Endothelial cell of umbilical vein (primary cell): ENCODE measurements at regions not wholly inside any gene's neighbourhood (a gene's known extent, or its start where the extent isn't known, plus 50 kb on each side); places are given as distances from the start of the nearest gene placed in this dataset.

Experiments
- CTCF ChIP-seq, 2 donors: IDR thresholded peaks; 1 replicate in 1 of 2; 2 replicates in 1 of 2; pipeline ENCODE4 v1.5.1; 2011; ENCODE audit warnings: low read length in 2 of 2, mild to moderate bottlenecking in 2 of 2, moderate library complexity in 2 of 2, control low read depth in 1 of 2, inconsistent platforms in 1 of 2, low read depth in 1 of 2; ENCODE audit not compliant: insufficient read depth in 1 of 2; ENCODE audit errors: extremely low read depth in 1 of 2
- EZH2 ChIP-seq: IDR thresholded peaks from 2 replicates; pipeline ENCODE4 v1.6.1; 2012; ENCODE audit warnings: borderline replicate concordance, low read depth, mild to moderate bottlenecking, moderate library complexity, low read length, inconsistent platforms; ENCODE audit not compliant: severe bottlenecking
- FOS ChIP-seq: IDR thresholded peaks from 2 replicates; pipeline ENCODE4 v1.6.1; 2011; ENCODE audit warnings: mild to moderate bottlenecking, low read length, moderate library complexity, borderline replicate concordance; ENCODE audit not compliant: insufficient read depth
- GATA2 ChIP-seq: IDR thresholded peaks from 2 replicates; pipeline ENCODE4 v1.7.0; 2011; ENCODE audit warnings: low read depth, mild to moderate bottlenecking, moderate library complexity, mixed read lengths, low read length; ENCODE audit not compliant: insufficient read length, insufficient read depth
- JUN ChIP-seq: IDR thresholded peaks from 2 replicates; pipeline ENCODE4 v1.6.1; 2011; ENCODE audit warnings: borderline replicate concordance, low read depth; ENCODE audit not compliant: insufficient read length, insufficient read depth
- MYC ChIP-seq: IDR thresholded peaks from one replicate; pipeline ENCODE4 v1.6.1; 2011; ENCODE audit warnings: mild to moderate bottlenecking, low read depth, low read length
- POLR2A ChIP-seq: IDR thresholded peaks from 2 replicates; pipeline ENCODE4 v1.6.1; 2012; ENCODE audit warnings: low read depth, mild to moderate bottlenecking, control low read depth, low read length
- POLR2AphosphoS5 ChIP-seq: IDR thresholded peaks from 2 replicates; pipeline ENCODE4 v1.6.1; 2012; ENCODE audit warnings: low read depth, mild to moderate bottlenecking, control low read depth, low read length, moderate library complexity; ENCODE audit not compliant: insufficient read depth
- TF ChIP-seq, protein P1 (sequence below): IDR thresholded peaks from 2 replicates; pipeline ENCODE4 v1.6.1; 2011; ENCODE audit not compliant: insufficient read depth, insufficient read length

GRCh38 chr22:49300241-49300640 lies 527.4 kb downstream of the BRD1 start:
- no peak for TF ChIP-seq CTCF (IDR thresholded peaks at IDR 0.05; ENCODE audit: extremely low read depth in 1 of 2, insufficient read depth in 1 of 2, low read depth in 1 of 2, low read length in 2 of 2)
- no peak for TF ChIP-seq GATA2
- TF ChIP-seq, protein P1, sequence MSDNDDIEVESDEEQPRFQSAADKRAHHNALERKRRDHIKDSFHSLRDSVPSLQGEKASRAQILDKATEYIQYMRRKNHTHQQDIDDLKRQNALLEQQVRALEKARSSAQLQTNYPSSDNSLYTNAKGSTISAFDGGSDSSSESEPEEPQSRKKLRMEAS = no peak
- no peak for TF ChIP-seq POLR2AphosphoS5
- TF ChIP-seq EZH2 = no peak
- no peak for TF ChIP-seq MYC
- TF ChIP-seq POLR2A = no peak
- TF ChIP-seq FOS = no peak
- TF ChIP-seq JUN = no peak
